Esophagus muscularis mucosa (tissue), 4 donors: ENCODE measurements at regions not wholly inside any gene's neighbourhood (a gene's known extent, or its start where the extent isn't known, plus 50 kb on each side); places are given as distances from the start of the nearest gene placed in this dataset.
A peak's percentile ranks its signal among the peaks of the same experiment; 100 is the strongest.

Experiments used
- DNase-seq: peaks from one replicate; pipeline ENCODE4 v3.0.0-alpha.2; 2017; ENCODE audit errors: extremely low spot score
- H3K27ac ChIP-seq, 4 donors: fragments of 200-600 bp; sonication (generic); replicated peaks in 1 of 4; 1 replicate in 3 of 4; 2 replicates in 1 of 4; pipeline ENCODE4 v1.5.1; 2016 to 2019; ENCODE audit warnings: mild to moderate bottlenecking in 1 of 4
- H3K27me3 ChIP-seq, 4 donors: fragments of 200-600 bp; sonication (generic); one replicate each; pipeline versions ENCODE4 v1.5.1 to v1.6.0; 2016 to 2019
- H3K36me3 ChIP-seq, 4 donors: fragments of 200-600 bp; sonication (generic); one replicate each; pipeline ENCODE4 v1.5.1; 2016 to 2019
- H3K4me1 ChIP-seq, 4 donors: fragments of 200-600 bp; sonication (generic); one replicate each; pipeline ENCODE4 v1.5.1; 2016 to 2019
- H3K4me3 ChIP-seq, 4 donors: fragments of 200-600 bp; sonication (generic); 1 replicate in 2 of 4; 2 replicates in 2 of 4; pipeline ENCODE4 v1.5.1; 2016 to 2019; ENCODE audit warnings: mild to moderate bottlenecking in 4 of 4, moderate library complexity in 1 of 4
- H3K9me3 ChIP-seq, 4 donors: fragments of 200-600 bp; sonication (generic); 1 replicate in 3 of 4; 2 replicates in 1 of 4; pipeline ENCODE4 v1.5.1; 2016 to 2019
- EP300 ChIP-seq: sonication (generic); formaldehyde crosslinking; IDR thresholded peaks from one replicate; pipeline ENCODE4 v1.6.1; 2017; ENCODE audit warnings: antibody characterized with exemption
- POLR2A ChIP-seq: fragments of 450-650 bp; IDR thresholded peaks from one replicate; pipeline ENCODE4 v1.6.1; 2017; ENCODE audit warnings: antibody characterized with exemption, moderate library complexity, mild to moderate bottlenecking, low read depth
- POLR2AphosphoS5 ChIP-seq, 2 donors: sonication (generic); formaldehyde crosslinking; IDR thresholded peaks; one replicate each; pipeline ENCODE4 v1.6.1; 2017; ENCODE audit warnings: antibody characterized with exemption in 2 of 2
- WGBS: methylation state at CpG from one replicate; pipeline ENCODE4 v1.1.5; 2018; 5-methylcytosine and 5-hydroxymethylcytosine counted together
- intact Hi-C: fragments of 100-400 bp; cut with DNase I; formaldehyde crosslinking; loops from one replicate; pipeline ENCODE4 v1.15.1; 2023
- TF ChIP-seq, protein P1 (sequence below), 3 experiments: fragments of 200-600 bp in 2 of 3; fragments of 450-650 bp in 1 of 3; sonication (generic) in 2 of 3; IDR thresholded peaks; one replicate each; pipeline ENCODE4 v1.5.1; 2017 to 2019; ENCODE audit warnings: antibody characterized with exemption in 3 of 3, mild to moderate bottlenecking in 2 of 3, moderate library complexity in 1 of 3

DNA sequence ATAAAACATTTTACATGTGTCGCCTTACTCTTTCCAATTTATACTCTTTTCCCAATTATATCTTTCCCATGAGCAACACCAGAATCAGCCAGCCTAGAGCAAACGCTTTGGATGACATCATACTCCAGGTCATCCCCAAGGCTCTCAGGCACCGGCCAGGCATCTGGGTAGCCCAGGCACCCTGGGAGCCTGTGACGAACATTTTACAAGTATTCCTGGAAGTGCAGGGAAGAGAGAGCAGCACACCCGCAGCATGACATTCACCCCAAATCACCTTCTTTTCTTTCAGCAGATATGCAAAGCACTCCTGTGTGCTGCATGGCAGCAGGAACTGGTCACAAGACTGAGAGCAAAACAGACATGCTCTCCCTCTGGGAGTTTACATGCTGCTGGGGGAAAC is 75.7 kb upstream of the SMIM23 start:
- intact Hi-C loops = no loop called here
- Histone ChIP-seq H3K9me3 (peaks cover 0 to 8% (median 0%) of the 10 kb centered on the region in 4 donors), H3K4me3 (no peak overlapping the region), H3K36me3 (no peaks in the 10 kb centered on the region), H3K4me1 (peaks cover 0 to 6% (median 0%) of the 10 kb centered on the region in 4 donors), H3K27me3 (no peaks in the 10 kb centered on the region), H3K27ac (no peak overlapping the region)
- TF ChIP-seq, protein P1, sequence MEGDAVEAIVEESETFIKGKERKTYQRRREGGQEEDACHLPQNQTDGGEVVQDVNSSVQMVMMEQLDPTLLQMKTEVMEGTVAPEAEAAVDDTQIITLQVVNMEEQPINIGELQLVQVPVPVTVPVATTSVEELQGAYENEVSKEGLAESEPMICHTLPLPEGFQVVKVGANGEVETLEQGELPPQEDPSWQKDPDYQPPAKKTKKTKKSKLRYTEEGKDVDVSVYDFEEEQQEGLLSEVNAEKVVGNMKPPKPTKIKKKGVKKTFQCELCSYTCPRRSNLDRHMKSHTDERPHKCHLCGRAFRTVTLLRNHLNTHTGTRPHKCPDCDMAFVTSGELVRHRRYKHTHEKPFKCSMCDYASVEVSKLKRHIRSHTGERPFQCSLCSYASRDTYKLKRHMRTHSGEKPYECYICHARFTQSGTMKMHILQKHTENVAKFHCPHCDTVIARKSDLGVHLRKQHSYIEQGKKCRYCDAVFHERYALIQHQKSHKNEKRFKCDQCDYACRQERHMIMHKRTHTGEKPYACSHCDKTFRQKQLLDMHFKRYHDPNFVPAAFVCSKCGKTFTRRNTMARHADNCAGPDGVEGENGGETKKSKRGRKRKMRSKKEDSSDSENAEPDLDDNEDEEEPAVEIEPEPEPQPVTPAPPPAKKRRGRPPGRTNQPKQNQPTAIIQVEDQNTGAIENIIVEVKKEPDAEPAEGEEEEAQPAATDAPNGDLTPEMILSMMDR (IDR thresholded peaks at IDR 0.05) = no peak
- peak; percentile 47 for DNase-seq
- WGBS = 94% methylated on average over 5 of the region's 5 CpGs

DNA sequence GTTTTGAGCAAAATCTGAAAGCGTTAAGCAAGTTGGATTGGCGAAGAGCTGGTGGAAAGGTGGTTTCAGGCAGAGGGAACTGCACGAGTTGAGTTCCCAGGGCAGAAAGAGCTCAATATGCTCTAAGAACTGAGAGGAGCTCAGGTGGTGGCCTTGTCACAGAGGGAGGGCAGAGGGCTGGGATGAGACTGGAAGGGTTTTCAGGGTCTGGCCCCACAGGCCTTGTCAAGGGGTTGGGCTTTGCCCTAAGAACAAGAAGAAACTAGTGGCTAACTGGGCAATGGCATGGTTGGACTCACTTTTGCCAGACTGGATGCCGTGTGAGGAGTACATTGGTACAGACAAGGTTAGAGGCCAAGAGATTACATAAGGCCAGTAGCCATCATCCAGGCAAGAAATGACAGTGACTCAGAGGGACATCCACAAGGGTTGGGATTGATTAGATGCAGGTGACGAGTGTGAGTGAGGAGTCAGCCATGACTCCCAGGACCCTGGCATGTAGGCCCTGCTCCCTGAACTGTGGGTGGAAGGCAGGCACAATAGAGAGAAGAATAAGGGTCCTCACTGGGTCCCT is 75.1 kb upstream of the SMIM23 start:
- Histone ChIP-seq H3K27me3 (no peaks in the 10 kb centered on the region), H3K4me3 (no peak overlapping the region), H3K36me3 (no peaks in the 10 kb centered on the region), H3K4me1 (peaks cover 0 to 6% (median 0%) of the 10 kb centered on the region in 4 donors), H3K9me3 (peaks cover 0 to 8% (median 0%) of the 10 kb centered on the region in 4 donors), H3K27ac (no peak overlapping the region)
- intact Hi-C loops = no loop called here
- peak; percentile 62 for DNase-seq
- TF ChIP-seq POLR2AphosphoS5 (IDR thresholded peaks at IDR 0.05) (no peak), EP300 (no peak), POLR2A (no peak)
- TF ChIP-seq, protein P1 (IDR thresholded peaks at IDR 0.05) = no peak
- WGBS = 93% methylated on average over 5 of the region's 5 CpGs

DNA sequence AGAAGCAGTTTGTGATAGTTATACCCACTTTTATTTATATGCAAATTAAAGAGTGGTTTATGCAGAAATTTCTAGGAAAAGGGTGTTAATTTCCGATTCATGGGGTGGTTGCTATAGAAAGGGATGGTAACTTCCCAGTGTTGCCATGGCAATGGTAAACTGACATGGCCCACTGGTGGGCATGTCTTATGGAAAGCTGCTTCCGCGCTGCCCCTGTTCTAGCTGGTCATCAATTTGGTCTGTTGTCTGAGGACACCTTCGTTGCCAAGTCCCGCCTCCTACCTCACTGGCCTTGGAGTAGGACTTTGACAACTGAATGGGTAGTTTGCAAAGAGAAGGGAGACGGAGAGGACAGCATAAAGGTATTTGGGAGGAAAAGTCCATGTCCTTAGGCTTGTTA is 74.0 kb upstream of the SMIM23 start:
- no peak for TF ChIP-seq EP300
- no peak for TF ChIP-seq POLR2A
- TF ChIP-seq POLR2AphosphoS5 (IDR thresholded peaks at IDR 0.05) = no peak
- TF ChIP-seq, protein P1 (IDR thresholded peaks at IDR 0.05) = no peak
- WGBS = 85% methylated on average over 6 of the region's 6 CpGs

DNA sequence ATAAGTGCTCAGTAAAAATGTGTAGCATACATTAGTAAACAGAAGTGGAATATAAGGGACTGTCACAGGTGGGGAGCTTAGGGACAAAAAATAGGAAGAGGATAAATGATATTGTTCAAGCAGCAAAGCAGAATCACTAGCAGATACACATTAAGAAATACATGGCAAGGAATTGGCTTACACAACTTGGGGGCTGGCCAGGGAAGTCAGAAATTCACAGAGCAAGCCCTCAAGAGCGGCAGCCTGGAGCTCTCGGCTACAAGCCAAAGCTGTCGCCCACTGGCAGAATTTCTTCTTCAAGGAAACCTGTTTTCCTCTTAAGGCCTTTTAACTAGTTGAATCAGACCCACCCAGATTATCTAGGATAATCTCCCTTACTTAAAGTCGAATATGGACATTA is 73.0 kb upstream of the SMIM23 start:
- DNase-seq = peak; percentile 68
- Histone ChIP-seq H3K27ac (no peak overlapping the region), H3K4me1 (peaks cover 0 to 6% (median 0%) of the 10 kb centered on the region in 4 donors), H3K4me3 (no peak overlapping the region), H3K36me3 (no peaks in the 10 kb centered on the region), H3K9me3 (peaks cover 0 to 8% (median 0%) of the 10 kb centered on the region in 4 donors), H3K27me3 (no peaks in the 10 kb centered on the region)
- 45% methylated on average over 4 of the region's 4 CpGs for WGBS
- TF ChIP-seq POLR2A (no peak), POLR2AphosphoS5 (IDR thresholded peaks at IDR 0.05) (no peak), EP300 (no peak)
- TF ChIP-seq, protein P1 (IDR thresholded peaks at IDR 0.05) = no peak
- intact Hi-C loops = no loop called here

More for the DNA sequence above, 74.0 kb upstream of the SMIM23 start:
- Histone ChIP-seq H3K4me1 (peaks cover 0 to 6% (median 0%) of the 10 kb centered on the region in 4 donors), H3K27me3 (no peaks in the 10 kb centered on the region), H3K9me3 (peaks cover 0 to 8% (median 0%) of the 10 kb centered on the region in 4 donors), H3K4me3 (no peak overlapping the region), H3K36me3 (no peaks in the 10 kb centered on the region), H3K27ac (no peak overlapping the region)
- peak; percentile 60 for DNase-seq
- intact Hi-C loops = no loop called here

DNA sequence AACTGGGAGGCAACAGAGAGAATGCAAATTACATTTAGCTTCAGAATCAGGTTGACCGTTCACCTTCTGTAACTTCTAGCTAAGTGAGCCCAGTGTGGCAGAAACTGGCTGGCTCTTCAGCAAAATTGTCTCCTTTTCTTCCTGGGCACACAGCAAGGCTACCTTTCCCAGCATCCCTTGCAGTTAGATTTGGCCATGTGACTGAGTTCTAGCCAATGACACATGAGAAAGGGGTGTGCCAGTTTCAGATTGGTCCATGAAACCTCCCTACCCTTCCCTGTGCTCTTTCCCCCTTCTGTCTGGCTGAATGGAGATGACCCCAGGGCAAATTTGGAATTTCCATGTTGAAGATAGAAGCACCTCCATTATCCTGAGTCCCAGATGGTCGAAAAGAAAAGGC is 72.5 kb upstream of the SMIM23 start:
- WGBS = 91% methylated on average over 2 of the region's 2 CpGs
- no peak overlapping the region for H3K27ac ChIP-seq
- peak; percentile 88 for DNase-seq
- no peak overlapping the region for H3K4me3 ChIP-seq
- TF ChIP-seq EP300 (no peak), POLR2AphosphoS5 (IDR thresholded peaks at IDR 0.05) (no peak), POLR2A (no peak)
- TF ChIP-seq, protein P1 (IDR thresholded peaks at IDR 0.05) = no peak
- H3K9me3 ChIP-seq = peaks cover 0 to 8% (median under 1%) of the 10 kb centered on the region in 4 donors
- peaks cover 0 to 4% (median 0%) of the 10 kb centered on the region in 4 donors for H3K27me3 ChIP-seq
- intact Hi-C loops = no loop called here
- H3K36me3 ChIP-seq = no peaks in the 10 kb centered on the region
- H3K4me1 ChIP-seq = peaks cover 0 to 6% (median 0%) of the 10 kb centered on the region in 4 donors
